Neural progenitor cell (in vitro differentiated cells): ENCODE measurements at regions not wholly inside any gene's neighbourhood (a gene's known extent, or its start where the extent isn't known, plus 50 kb on each side); places are given as distances from the start of the nearest gene placed in this dataset.

Source experiments
- DNase-seq: peaks from one replicate; pipeline ENCODE4 v3.0.0-alpha.2; 2016; ENCODE audit warnings: low spot score
- H2AFZ ChIP-seq: fragments of 200-600 bp; sonication (generic); replicated peaks from 2 replicates; pipeline ENCODE4 v1.6.1; 2016; ENCODE audit warnings: antibody characterized with exemption
- H3F3A ChIP-seq: fragments of 200-600 bp; sonication (generic); 2 replicates; pipeline ENCODE4 v1.6.1; 2016; ENCODE audit warnings: antibody characterized with exemption, low read depth
- H3K27ac ChIP-seq: fragments of 200-600 bp; sonication (generic); 2 replicates; pipeline ENCODE4 v1.5.1; 2016; ENCODE audit warnings: mild to moderate bottlenecking
- H3K27me3 ChIP-seq: fragments of 200-600 bp; sonication (generic); 2 replicates; pipeline ENCODE4 v1.6.1; 2016; ENCODE audit warnings: mild to moderate bottlenecking, moderate library complexity
- H3K36me3 ChIP-seq: fragments of 200-600 bp; sonication (generic); 2 replicates; pipeline ENCODE4 v1.5.1; 2016
- H3K4me1 ChIP-seq: fragments of 200-600 bp; sonication (generic); 2 replicates; pipeline ENCODE4 v1.6.1; 2016; ENCODE audit warnings: mixed run types
- H3K4me2 ChIP-seq: fragments of 200-600 bp; sonication (generic); 2 replicates; pipeline ENCODE4 v1.6.1; 2016
- H3K4me3 ChIP-seq: fragments of 200-600 bp; sonication (generic); 2 replicates; pipeline ENCODE4 v1.5.1; 2016
- H3K79me2 ChIP-seq: fragments of 200-600 bp; sonication (generic); 2 replicates; pipeline ENCODE4 v1.6.1; 2016; ENCODE audit warnings: low read depth
- H3K9ac ChIP-seq: fragments of 200-600 bp; sonication (generic); 2 replicates; pipeline ENCODE4 v1.6.1; 2016
- H3K9me3 ChIP-seq: fragments of 200-600 bp; sonication (generic); 2 replicates; pipeline ENCODE4 v1.5.1; 2016; ENCODE audit warnings: low read depth
- H4K20me1 ChIP-seq: fragments of 200-600 bp; sonication (generic); 2 replicates; pipeline ENCODE4 v1.6.1; 2016; ENCODE audit warnings: low read depth
- H3K27ac Mint-ChIP-seq: 3 replicates; pipeline ENCODE4 v1.8.0; 2021; ENCODE audit warnings: mixed read lengths
- H3K27me3 Mint-ChIP-seq: 2 replicates; pipeline ENCODE4 v1.8.0; 2022; ENCODE audit warnings: low read depth, mild to moderate bottlenecking, inconsistent platforms, moderate library complexity, mixed read lengths; ENCODE audit not compliant: insufficient read depth
- H3K36me3 Mint-ChIP-seq: 3 replicates; pipeline ENCODE4 v1.8.0; 2021; ENCODE audit warnings: mixed read lengths
- H3K4me1 Mint-ChIP-seq: 3 replicates; pipeline ENCODE4 v1.8.0; 2021; ENCODE audit warnings: mixed read lengths
- H3K4me3 Mint-ChIP-seq: 3 replicates; pipeline ENCODE4 v1.8.0; 2021; ENCODE audit warnings: mild to moderate bottlenecking, moderate library complexity, mixed read lengths
- H3K9me3 Mint-ChIP-seq: 3 replicates; pipeline ENCODE4 v1.8.0; 2020; ENCODE audit warnings: mixed read lengths
- CTCF ChIP-seq: fragments of 200-600 bp; sonication (generic); IDR thresholded peaks from 2 replicates; pipeline ENCODE4 v1.5.1; 2017; ENCODE audit warnings: antibody characterized with exemption, mild to moderate bottlenecking
- EZH2 ChIP-seq: fragments of 200-600 bp; sonication (generic); IDR thresholded peaks from 2 replicates; pipeline ENCODE4 v1.6.1; 2017; ENCODE audit warnings: antibody characterized with exemption, mild to moderate bottlenecking, moderate library complexity
- EZH2phosphoT487 ChIP-seq: fragments of 200-600 bp; sonication (generic); IDR thresholded peaks from 2 replicates; pipeline ENCODE4 v1.6.1; 2017; ENCODE audit warnings: antibody characterized with exemption

DNA sequence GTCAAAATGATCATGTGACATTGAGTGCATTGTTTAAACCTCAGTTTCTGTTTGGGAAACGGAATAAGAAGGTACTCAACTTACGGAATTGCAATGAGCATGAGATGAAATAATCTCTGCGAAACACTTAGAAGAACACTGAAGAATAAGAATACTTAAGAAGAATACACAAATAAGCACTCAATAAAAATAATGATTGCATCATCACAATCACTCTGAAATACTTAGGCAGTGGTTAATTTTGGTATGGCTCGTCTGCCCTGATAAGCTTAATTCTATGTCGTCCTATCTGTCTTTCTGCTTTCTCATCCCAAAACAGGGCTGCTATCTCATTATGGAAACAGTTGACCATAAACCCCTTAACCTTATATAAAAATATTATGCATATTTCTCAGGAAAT is 823.6 kb downstream of the DIAPH3 start:
- no peaks in the 10 kb centered on the region for H3K9me3 Mint-ChIP-seq
- H3K4me1 Mint-ChIP-seq, result peaks cover 4% of the 10 kb centered on the region

GRCh38 chr13:59340581-59340980 is 823.1 kb downstream of the DIAPH3 start:
- Histone ChIP-seq H3K36me3 (no peaks in the 10 kb centered on the region), H3K27ac (no peak overlapping the region), H2AFZ (no peak overlapping the region), H3K27me3 (no peaks in the 10 kb centered on the region), H3K4me1 (no peaks in the 10 kb centered on the region), H3K9me3 (no peaks in the 10 kb centered on the region), H3F3A (no peaks in the 10 kb centered on the region), H3K79me2 (no peaks in the 10 kb centered on the region), H4K20me1 (no peaks in the 10 kb centered on the region), H3K9ac (no peak overlapping the region), H3K4me3 (no peak overlapping the region), H3K4me2 (no peak overlapping the region)
- TF ChIP-seq EZH2, result no peak
- TF ChIP-seq EZH2phosphoT487, result no peak
- TF ChIP-seq CTCF, result no peak
- no peak for DNase-seq
- H3K36me3 Mint-ChIP-seq, result no peaks in the 10 kb centered on the region
- H3K4me3 Mint-ChIP-seq, result no peak overlapping the region
- H3K27ac Mint-ChIP-seq, result no peak overlapping the region
- H3K27me3 Mint-ChIP-seq, result no peaks in the 10 kb centered on the region
- no peaks in the 10 kb centered on the region for H3K9me3 Mint-ChIP-seq
- H3K4me1 Mint-ChIP-seq, result peaks cover 4% of the 10 kb centered on the region

More for the DNA sequence above, 823.6 kb downstream of the DIAPH3 start:
- no peak overlapping the region for H3K27ac ChIP-seq
- H4K20me1 ChIP-seq, result no peaks in the 10 kb centered on the region
- H3K36me3 Mint-ChIP-seq, result no peaks in the 10 kb centered on the region
- H3K27me3 Mint-ChIP-seq, result no peaks in the 10 kb centered on the region
- no peak overlapping the region for H3K9ac ChIP-seq
- H3K4me1 ChIP-seq, result no peaks in the 10 kb centered on the region
- H3K4me3 Mint-ChIP-seq, result no peak overlapping the region
- H3K79me2 ChIP-seq, result no peaks in the 10 kb centered on the region
- no peak overlapping the region for H3K4me3 ChIP-seq
- TF ChIP-seq EZH2 (no peak), CTCF (no peak), EZH2phosphoT487 (no peak)
- no peaks in the 10 kb centered on the region for H3K36me3 ChIP-seq
- no peak overlapping the region for H3K27ac Mint-ChIP-seq
- DNase-seq, result no peak
- H3K4me2 ChIP-seq, result no peak overlapping the region
- no peaks in the 10 kb centered on the region for H3K27me3 ChIP-seq
- H3F3A ChIP-seq, result no peaks in the 10 kb centered on the region
- no peak overlapping the region for H2AFZ ChIP-seq
- no peaks in the 10 kb centered on the region for H3K9me3 ChIP-seq

DNA sequence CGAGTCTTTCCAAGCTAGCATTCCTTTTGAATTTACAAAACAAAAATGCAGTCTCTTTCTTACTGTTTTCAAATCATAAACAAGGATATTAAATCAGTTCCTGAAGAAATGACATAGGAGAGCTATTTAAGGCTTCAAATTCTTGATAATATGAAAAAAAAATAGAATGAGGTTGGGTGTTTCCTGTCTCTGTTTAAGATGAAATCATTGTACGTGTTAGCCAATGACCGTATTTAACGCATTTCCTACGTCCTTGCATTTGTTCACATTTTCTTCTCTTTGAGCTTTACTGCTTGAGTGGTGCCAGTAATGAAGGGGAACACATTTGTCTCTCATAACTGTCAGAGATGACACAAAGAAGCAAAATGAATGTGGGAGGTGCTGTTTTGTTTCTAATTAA is 821.3 kb downstream of the DIAPH3 start:
- no peaks in the 10 kb centered on the region for H3K9me3 Mint-ChIP-seq
- Histone ChIP-seq H3K9me3 (no peaks in the 10 kb centered on the region), H2AFZ (no peak overlapping the region), H3K4me3 (no peak overlapping the region), H3K27ac (no peak overlapping the region), H3K36me3 (no peaks in the 10 kb centered on the region), H3F3A (no peaks in the 10 kb centered on the region), H3K27me3 (no peaks in the 10 kb centered on the region), H3K79me2 (no peaks in the 10 kb centered on the region), H3K9ac (no peak overlapping the region), H3K4me1 (no peaks in the 10 kb centered on the region), H4K20me1 (no peaks in the 10 kb centered on the region), H3K4me2 (no peak overlapping the region)
- no peaks in the 10 kb centered on the region for H3K27me3 Mint-ChIP-seq
- no peak overlapping the region for H3K27ac Mint-ChIP-seq
- no peaks in the 10 kb centered on the region for H3K36me3 Mint-ChIP-seq
- TF ChIP-seq EZH2 (no peak), EZH2phosphoT487 (no peak), CTCF (no peak)
- H3K4me1 Mint-ChIP-seq, result peaks cover 8% of the 10 kb centered on the region
- H3K4me3 Mint-ChIP-seq, result no peak overlapping the region
- no peak for DNase-seq

DNA sequence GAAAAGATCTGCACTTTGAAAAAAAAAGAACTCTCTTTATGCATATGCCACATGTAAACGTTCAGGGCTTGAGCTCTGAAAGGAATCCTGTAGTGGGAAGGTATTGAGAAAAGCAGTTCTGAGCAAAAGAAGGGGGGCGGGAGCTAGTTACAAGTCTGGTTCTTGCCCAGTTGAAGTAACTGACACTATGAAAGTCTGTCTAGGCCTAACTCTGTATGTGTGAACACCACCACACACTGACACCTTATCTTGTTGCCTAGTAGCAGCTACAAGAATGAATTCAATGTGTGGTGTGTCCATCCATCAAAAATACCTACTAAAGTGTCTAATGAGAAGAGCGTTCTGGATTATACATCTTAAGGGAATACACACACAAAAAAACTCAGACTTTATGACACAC is 820.6 kb downstream of the DIAPH3 start:
- peaks cover 8% of the 10 kb centered on the region for H3K4me1 Mint-ChIP-seq
- Histone ChIP-seq H3K79me2 (no peaks in the 10 kb centered on the region), H3K36me3 (no peaks in the 10 kb centered on the region), H3K4me2 (no peak overlapping the region), H3K9ac (no peak overlapping the region), H3K27ac (no peak overlapping the region), H3K4me3 (no peak overlapping the region), H3K9me3 (no peaks in the 10 kb centered on the region), H2AFZ (no peak overlapping the region), H3K4me1 (no peaks in the 10 kb centered on the region), H3K27me3 (no peaks in the 10 kb centered on the region), H4K20me1 (no peaks in the 10 kb centered on the region), H3F3A (no peaks in the 10 kb centered on the region)
- no peak for DNase-seq
- no peaks in the 10 kb centered on the region for H3K36me3 Mint-ChIP-seq
- no peaks in the 10 kb centered on the region for H3K27me3 Mint-ChIP-seq
- H3K4me3 Mint-ChIP-seq, result no peak overlapping the region
- no peaks in the 10 kb centered on the region for H3K9me3 Mint-ChIP-seq
- TF ChIP-seq CTCF (no peak), EZH2 (no peak), EZH2phosphoT487 (no peak)
- H3K27ac Mint-ChIP-seq, result no peak overlapping the region
